GM19397 (cell line): ENCODE measurements at regions not wholly inside any gene's neighbourhood (a gene's known extent, or its start where the extent isn't known, plus 50 kb on each side); places are given as distances from the start of the nearest gene placed in this dataset.
"Not testable (repeated sequence)": the region's sequence is repeated elsewhere in the genome, so short reads cannot be mapped to it uniquely, and the experiment has no call there.

Source experiments
- ATAC-seq: cut with Tn5 transposase; IDR thresholded peaks from one replicate; pipeline ENCODE4 v1.9.1; 2021; ENCODE audit warnings: mild to moderate bottlenecking, moderate library complexity; ENCODE audit not compliant: unreplicated experiment

- ATAC-seq, result no peak
Observed at GRCh38 chr5:152118676-152119470, 194.2 kb upstream of the GLRA1 start.

DNA sequence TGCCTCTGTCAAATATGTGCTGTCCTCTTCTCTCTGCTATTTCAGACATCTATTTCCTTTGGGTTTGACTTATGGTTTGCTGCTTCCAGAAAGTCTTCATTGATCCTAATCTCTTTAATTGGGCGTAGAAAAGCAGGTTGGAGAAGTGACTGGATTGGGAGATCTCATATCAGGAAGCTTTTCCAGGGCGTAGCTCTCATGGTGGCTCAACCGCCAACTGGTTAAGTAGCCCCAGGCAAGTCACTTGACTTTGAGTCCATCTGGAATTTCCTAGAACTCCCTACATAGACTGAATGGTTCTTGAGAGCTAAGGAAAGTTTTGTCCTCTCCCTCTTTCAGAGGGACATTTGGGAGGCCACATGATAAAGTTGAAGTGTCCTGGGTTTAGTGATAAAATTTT, 192.3 kb upstream of the GLRA1 start:
- ATAC-seq, result no peak

DNA sequence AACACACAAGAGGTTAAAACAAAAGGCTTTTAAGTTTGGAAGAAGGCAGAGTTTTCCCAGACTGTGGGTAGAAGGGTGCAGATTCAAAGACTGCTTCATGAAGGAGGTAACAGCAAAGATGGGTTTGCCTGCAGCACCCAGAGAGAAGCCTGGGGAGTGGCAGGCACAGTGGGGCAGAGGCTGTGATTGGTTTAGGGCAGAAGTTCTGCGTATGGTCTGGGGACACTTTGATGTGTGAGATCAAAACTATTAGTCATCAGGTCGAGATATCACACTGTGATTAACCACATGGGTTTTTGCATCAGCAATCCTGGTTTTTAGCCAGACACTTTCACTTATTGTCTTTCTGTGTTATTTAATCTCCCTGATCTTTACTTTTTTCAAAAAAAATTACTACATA, 188.8 kb upstream of the GLRA1 start:
- ATAC-seq, result no peak

- no peak for ATAC-seq
Observed at GRCh38 chr5:152107220-152107619, 182.6 kb upstream of the GLRA1 start.

- ATAC-seq, result no peak
Observed at GRCh38 chr5:152106571-152106970, 181.9 kb upstream of the GLRA1 start.

DNA sequence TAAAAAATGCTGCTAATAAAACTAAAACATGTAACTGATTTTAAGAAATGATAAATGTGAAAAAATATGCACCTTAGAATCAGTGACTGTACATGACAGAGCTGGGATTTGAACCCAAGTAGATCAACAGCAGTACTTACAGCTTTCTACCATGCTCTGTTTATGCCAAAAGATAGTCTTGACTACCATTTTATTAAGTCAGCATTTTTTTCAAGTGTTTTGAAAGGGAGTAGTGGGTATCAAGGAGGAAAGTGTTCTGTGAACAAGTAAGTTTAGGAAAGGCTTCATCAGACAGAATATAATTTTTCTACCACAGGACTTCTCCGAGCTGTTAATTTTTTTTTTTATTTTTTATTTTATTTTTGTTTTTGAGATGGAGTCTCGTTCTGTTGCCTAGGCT, 180.4 kb upstream of the GLRA1 start:
- no peak for ATAC-seq

- ATAC-seq, result no peak
Observed at GRCh38 chr5:152104211-152104610, 179.6 kb upstream of the GLRA1 start.

GRCh38 chr5:152102908-152103307, 178.3 kb upstream of the GLRA1 start:
- not testable (repeated sequence) for ATAC-seq

DNA sequence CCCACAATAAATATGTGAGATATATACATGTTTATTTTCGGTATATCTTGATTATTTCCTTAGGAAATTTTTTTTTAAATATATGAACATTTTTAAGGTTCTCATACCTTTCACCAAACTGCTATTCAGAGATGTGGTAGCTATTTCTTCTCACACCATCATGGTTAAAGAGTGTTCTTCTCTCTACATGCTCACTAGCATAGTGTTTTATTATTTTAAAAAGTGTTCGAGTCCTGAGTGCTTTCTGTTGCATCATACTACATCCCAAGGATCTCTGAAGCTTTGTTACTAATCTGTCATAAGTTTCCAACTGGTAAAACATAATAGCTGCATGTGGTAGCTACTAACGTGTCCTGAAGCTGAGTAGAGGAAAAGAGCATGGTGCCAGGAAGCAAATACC, 177.4 kb upstream of the GLRA1 start:
- no peak for ATAC-seq

DNA sequence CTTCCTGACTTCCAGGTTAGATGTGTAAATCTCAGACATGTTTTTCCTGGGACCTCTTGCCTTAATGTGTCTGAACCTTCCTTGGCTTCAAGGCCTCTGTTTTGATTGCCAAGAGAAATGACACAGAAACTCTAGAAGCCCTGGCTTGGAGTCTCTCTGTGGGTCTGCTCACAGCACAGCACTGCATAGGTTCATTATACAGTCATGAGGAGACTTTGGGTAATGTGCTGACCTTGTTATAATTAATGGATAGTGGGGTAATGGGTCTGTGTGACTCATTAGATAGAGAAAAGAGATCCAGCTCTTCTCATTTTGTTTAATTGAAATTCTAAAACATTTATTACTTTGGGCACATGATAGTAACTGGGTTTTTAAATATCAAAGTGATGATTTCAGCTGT, 175.8 kb upstream of the GLRA1 start:
- no peak for ATAC-seq

- ATAC-seq, result no peak
Observed at GRCh38 chr5:152097128-152097527, 172.5 kb upstream of the GLRA1 start.

- ATAC-seq, result no peak
Observed at GRCh38 chr5:152094716-152095115, 170.1 kb upstream of the GLRA1 start.

GRCh38 chr5:152094060-152094459, 169.4 kb upstream of the GLRA1 start:
- ATAC-seq, result no peak

- no peak for ATAC-seq
Observed at GRCh38 chr5:152092580-152092979, 167.9 kb upstream of the GLRA1 start.

DNA sequence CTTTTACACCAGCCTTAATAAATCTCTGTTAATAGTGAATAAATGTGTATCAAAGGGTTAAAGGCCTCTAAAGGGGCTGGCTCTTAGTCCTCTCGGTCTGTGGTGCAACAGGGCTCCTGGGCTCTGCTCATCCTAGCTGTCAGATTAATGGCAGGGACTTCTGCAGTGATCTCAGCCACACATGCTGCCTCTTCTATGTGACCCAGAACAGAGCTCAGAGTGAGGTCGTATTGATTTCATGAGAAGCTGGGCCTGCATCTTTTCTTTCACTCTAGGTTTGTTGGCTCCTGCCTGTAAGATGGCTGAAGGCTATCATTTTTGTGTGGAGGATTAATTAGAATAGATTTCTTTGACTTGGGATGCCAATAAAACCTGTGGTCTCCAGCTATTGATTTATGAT, 165.0 kb upstream of the GLRA1 start:
- no peak for ATAC-seq

DNA sequence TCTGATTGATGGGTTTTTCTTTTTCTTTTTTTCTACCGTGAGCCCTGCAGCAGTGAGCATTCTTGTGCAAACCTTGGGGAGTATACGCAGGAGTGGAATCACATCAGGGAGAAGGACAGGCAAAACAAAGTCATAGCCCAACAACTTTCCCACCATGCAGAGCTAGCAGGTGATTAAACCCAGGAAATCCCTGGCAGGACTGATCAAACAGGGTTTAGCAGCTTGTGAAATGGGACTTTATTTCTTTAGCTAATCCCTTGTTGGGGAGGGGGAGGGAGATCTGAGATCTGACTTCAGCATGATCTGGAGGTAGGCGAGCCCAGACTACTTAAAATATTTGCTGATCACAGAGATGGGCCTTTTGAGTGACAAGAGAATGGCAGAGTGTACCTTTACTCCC, 162.0 kb upstream of the GLRA1 start:
- no peak for ATAC-seq

DNA sequence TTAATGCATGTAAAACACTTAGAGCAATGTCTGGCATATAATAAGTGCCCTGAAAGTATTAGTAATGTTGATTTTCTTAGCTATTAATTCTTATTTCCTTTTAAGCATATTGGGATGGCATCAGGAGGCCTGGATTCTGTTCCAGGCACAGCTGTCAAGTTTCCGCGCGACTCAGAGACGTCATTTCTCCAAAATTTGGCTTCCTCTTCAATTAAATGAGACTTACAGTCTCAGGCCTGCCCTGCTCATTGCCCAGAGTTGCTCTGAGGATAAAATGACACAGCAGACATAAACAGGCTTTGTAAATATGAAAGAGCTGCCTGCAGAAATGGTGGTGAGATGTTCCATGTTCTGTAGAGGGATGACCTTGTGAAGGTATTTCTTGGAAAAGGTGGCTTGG, 159.8 kb upstream of the GLRA1 start:
- no peak for ATAC-seq

- no peak for ATAC-seq
Observed at GRCh38 chr5:152083231-152083630, 158.6 kb upstream of the GLRA1 start.

GRCh38 chr5:152072091-152072490, 147.4 kb upstream of the GLRA1 start:
- ATAC-seq, result no peak

DNA sequence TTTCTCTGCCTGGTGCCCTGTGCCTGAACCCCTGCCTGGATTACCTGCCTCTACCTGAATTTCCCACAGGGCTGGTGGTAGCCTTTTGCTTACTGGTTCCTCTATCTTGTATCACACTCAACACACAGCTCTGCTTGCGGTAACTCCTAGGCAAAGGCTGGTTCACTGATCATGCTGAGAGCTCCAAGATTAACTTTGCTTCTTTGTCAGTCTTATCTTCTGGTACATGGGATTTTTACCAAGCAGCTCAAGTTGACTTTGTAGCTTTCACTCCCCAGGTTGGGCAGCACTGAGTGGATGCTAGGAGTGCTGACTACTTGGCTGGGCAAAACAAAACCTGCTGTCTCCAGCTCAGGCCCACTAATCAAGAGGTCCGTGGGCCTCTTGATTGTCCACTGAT, 145.9 kb upstream of the GLRA1 start:
- ATAC-seq, result no peak

DNA sequence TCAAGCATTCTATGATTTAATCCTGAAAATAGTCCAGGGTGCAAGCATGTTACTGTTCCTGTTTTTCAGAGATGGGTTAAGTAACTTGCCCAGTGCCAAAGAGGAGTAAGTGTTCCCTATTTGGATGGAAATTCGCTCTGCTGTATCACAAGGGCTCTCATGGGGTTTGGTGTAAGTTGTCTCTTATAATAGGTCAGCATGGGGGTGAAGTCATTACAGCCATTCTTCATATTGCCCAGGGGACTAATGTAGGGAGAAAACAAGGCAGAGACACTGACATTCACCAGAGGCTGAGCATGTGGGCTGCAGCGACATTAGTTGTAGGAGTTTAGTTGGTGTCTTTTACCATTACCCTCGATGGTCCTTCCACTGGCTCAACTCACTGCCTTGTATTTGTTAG, 142.1 kb upstream of the GLRA1 start:
- ATAC-seq, result no peak

DNA sequence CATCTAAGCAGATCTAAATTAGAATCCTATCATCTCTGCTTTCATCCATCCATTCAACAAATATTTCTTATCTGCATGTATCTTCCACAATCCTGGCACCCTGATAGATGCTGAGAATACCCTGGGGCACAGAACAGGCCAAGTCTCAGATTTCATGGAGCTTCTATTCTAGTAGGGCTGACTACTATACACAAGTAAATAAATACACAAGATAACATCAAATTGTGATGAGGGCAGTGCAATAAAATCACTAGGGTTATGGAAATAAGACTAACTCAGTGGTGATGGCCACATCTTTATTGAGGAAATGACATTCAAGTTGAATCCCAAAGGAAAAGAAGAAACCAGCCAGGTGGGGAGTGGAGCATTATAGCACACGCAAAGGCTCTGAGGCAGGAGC, 138.4 kb upstream of the GLRA1 start:
- ATAC-seq, result no peak

- ATAC-seq, result no peak
Observed at GRCh38 chr5:152061095-152061494, 136.4 kb upstream of the GLRA1 start.
